ENCODE measurements at regions not wholly inside any gene's neighbourhood (a gene's known extent, or its start where the extent isn't known, plus 50 kb on each side); places are given as distances from the start of the nearest gene placed in this dataset.

DNA sequence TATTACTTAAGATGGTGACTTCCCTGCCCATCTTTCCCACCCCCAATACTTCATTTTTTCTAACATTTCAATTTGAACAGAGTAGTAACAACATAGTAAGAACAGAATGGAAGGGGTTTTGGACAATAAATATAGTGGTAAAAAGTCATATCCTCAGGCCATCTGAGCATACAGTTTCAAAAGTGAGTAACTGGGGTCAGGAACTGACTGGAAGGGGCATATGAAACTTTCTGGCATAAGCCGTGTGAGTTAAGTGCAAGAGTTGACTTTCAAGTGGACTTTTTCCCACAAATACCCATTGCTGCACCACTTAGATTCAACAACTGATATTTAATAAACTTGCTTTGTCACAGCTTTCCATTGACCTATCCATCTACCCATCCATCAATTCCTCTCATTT, 153.5 kb upstream of the IL12A start:
- intact Hi-C loops (cut with DNase I): no loop called here
- no peaks in the 10 kb centered on the region for H3K36me3 ChIP-seq (replicated peaks in 1 of 2)
- TF ChIP-seq, protein P1, sequence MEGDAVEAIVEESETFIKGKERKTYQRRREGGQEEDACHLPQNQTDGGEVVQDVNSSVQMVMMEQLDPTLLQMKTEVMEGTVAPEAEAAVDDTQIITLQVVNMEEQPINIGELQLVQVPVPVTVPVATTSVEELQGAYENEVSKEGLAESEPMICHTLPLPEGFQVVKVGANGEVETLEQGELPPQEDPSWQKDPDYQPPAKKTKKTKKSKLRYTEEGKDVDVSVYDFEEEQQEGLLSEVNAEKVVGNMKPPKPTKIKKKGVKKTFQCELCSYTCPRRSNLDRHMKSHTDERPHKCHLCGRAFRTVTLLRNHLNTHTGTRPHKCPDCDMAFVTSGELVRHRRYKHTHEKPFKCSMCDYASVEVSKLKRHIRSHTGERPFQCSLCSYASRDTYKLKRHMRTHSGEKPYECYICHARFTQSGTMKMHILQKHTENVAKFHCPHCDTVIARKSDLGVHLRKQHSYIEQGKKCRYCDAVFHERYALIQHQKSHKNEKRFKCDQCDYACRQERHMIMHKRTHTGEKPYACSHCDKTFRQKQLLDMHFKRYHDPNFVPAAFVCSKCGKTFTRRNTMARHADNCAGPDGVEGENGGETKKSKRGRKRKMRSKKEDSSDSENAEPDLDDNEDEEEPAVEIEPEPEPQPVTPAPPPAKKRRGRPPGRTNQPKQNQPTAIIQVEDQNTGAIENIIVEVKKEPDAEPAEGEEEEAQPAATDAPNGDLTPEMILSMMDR (IDR thresholded peaks at IDR 0.05): no peak
- 87 to 91% (median 89%) methylated on average over 1 of the region's 1 CpG for WGBS, 4 donors
- H3K27me3 ChIP-seq: peaks cover 3% of the 10 kb centered on the region
- no peak overlapping the region for H3K4me3 ChIP-seq
- DNase-seq: no peak
- H3K27ac ChIP-seq: no peak overlapping the region
- H3K4me1 ChIP-seq (replicated peaks in 1 of 2): peaks cover 0 to 9% of the 10 kb centered on the region in 2 donors
- no peaks in the 10 kb centered on the region for H3K9me3 ChIP-seq (replicated peaks in 1 of 3)

DNA sequence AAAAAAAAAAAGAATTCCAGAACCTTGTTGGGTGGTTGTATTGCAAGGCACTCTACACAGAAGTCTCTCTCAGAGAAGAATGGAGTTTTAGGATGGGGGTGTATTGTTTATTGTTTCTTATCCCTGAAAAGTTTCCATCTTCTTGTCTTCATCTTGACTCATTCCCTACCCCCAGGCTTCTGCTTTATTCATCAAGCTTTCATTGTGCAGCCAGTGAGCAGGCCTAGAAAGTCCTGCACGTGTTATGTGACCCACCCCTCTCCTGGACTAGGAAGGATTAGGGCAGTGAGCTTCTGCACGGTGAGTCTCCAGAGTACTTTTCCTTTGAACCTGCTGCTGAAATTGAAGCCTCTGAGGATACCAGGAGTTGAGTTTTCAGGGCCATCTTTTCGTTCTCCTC, 150.9 kb upstream of the IL12A start:
- no peak for DNase-seq
- WGBS, 4 donors: 76 to 86% (median 80%) methylated on average over 3 of the region's 3 CpGs
- H3K9me3 ChIP-seq (replicated peaks in 1 of 3): no peaks in the 10 kb centered on the region
- H3K4me1 ChIP-seq (replicated peaks in 1 of 2): peaks cover 0 to 9% of the 10 kb centered on the region in 2 donors
- H3K36me3 ChIP-seq (replicated peaks in 1 of 2): no peaks in the 10 kb centered on the region
- intact Hi-C loops (cut with DNase I): no loop called here
- peaks cover 4% of the 10 kb centered on the region for H3K27me3 ChIP-seq
- TF ChIP-seq, protein P1 (IDR thresholded peaks at IDR 0.05): no peak
- TF ChIP-seq POLR2A (IDR thresholded peaks at IDR 0.05): no peak
- H3K27ac ChIP-seq: no peak overlapping the region
- H3K4me3 ChIP-seq: no peak overlapping the region

DNA sequence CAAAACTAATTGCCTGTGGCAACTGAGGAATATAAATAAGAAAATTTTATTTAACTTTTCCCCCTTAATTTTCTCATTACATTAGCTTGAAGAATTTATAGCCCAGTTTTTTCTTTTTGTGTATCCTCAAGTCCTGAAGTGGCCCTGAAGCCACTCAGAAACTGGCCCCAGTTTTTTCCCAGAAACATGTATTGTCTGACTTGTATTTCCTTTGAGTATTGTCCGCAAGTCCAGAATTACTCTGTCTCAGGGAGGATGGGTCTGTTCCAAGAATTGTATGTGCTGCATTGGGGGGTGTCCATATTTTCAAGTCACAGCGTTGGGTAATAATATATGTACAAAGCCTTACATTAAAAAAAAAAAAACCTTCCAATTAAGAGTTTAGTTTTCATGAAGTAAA, 149.7 kb upstream of the IL12A start:
- Histone ChIP-seq H3K4me1 (replicated peaks in 1 of 2) (peaks cover 0 to 9% of the 10 kb centered on the region in 2 donors), H3K27ac (peak overlapping the region in 1 of 5 donors; percentile 65), H3K4me3 (no peak overlapping the region), H3K9me3 (replicated peaks in 1 of 3) (no peaks in the 10 kb centered on the region), H3K36me3 (replicated peaks in 1 of 2) (no peaks in the 10 kb centered on the region), H3K27me3 (peaks cover 4% of the 10 kb centered on the region)
- no peak for DNase-seq
- intact Hi-C loops (cut with DNase I): no loop called here
- no peak for TF ChIP-seq POLR2A (IDR thresholded peaks at IDR 0.05)
- TF ChIP-seq, protein P1 (IDR thresholded peaks at IDR 0.05): no peak
- 75 to 85% (median 80%) methylated on average over 2 of the region's 2 CpGs for WGBS, 4 donors

DNA sequence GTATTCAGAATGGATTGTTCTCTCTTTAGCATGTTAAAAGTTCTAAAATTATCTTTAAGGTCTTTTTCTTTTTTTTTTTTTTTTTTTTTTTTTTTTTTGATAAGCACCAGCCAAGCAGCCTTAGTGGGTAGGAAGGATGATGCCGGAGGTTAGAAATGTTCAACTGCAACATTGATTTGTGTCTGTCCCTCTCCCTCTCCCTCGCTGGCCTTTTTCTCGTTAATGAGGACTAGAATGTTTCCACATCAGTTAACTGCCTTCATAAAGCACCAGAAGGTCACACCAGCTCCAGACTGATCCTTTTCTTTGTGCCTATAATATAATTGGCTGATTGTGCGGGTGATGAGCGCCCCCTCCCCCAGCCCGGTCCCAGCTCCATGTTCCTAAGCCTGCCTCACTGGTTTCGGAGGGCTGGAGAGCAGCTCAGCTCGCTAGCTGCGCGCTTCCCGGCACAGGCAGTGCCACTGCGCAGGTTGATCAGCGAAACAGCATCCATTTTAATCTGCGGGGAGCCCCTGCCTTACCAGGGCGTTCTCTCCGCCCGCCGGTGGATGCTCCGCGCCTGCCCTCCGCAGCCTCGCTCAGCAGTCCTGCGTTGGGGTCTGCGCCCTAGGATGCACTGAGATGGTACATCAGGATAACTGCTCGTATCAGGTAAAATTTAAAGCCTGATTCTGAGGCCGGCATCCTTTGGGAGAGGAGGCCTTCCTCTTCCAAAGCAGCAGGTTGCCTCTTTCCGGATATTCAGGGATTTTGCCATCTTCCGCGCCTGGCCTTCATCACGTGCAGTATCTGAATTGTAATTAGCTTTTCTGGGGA, 148.9 kb upstream of the IL12A start, which contains the start of gene SCHIP1:
Gene SCHIP1 (plus strand): TSS at position 301 of the 819 bp plus-strand sequence.
- TF ChIP-seq POLR2A (IDR thresholded peaks at IDR 0.05): peak in 1 of 2 donors; percentile 22
- TF ChIP-seq, protein P1 (IDR thresholded peaks at IDR 0.05): no peak
- Histone ChIP-seq H3K27me3 (peaks cover 4% of the 10 kb centered on the region), H3K9me3 (replicated peaks in 1 of 3) (no peaks in the 10 kb centered on the region), H3K4me1 (replicated peaks in 1 of 2) (peaks cover 0 to 9% of the 10 kb centered on the region in 2 donors), H3K36me3 (replicated peaks in 1 of 2) (no peaks in the 10 kb centered on the region), H3K27ac (peak within 1 kb of the TSS in 2 of 5 donors; percentile 33 to 65), H3K4me3 (peak within 1 kb of the TSS in 1 of 4 donors; percentile 17)
- peak in 3 of 7 donors; percentile 10 to 78 (median 28) for DNase-seq
- intact Hi-C loops (cut with DNase I): no loop called here
- 39 to 51% (median 40%) methylated on average over 26 to 30 of the region's 30 CpGs for WGBS, 4 donors

All from adrenal gland (tissue), 9 donors.